ENCODE measurements at regions not wholly inside any gene's neighbourhood (a gene's known extent, or its start where the extent isn't known, plus 50 kb on each side); places are given as distances from the start of the nearest gene placed in this dataset.

GRCh38 chr3:17995769-17996168, 253.3 kb upstream of the TBC1D5 start:
- peak in 1 of 2 experiments; percentile 28; a peak in 1 of 4 replicates for TF ChIP-seq CTCF (conservative IDR thresholded peaks at IDR 0.05; ENCODE audit: low read depth in 2 of 2)
- TF ChIP-seq CREB1 (CRISPR knock-in tag; IDR thresholded peaks at IDR 0.05; ENCODE audit: low read depth) = no peak
- TF ChIP-seq POLR2AphosphoS5 (IDR thresholded peaks at IDR 0.05; ENCODE audit: low read depth) = no peak
- no peak for TF ChIP-seq EZH2phosphoT487 (IDR thresholded peaks at IDR 0.05; ENCODE audit: unreplicated experiment)
- no peak for TF ChIP-seq ETS1 (IDR thresholded peaks at IDR 0.05)
- TF ChIP-seq REST (IDR thresholded peaks at IDR 0.05; ENCODE audit: unreplicated experiment) = no peak
- TF ChIP-seq EZH2 (IDR thresholded peaks at IDR 0.05; ENCODE audit: low read depth, unreplicated experiment) = no peak
- no peak for TF ChIP-seq NANOG (IDR thresholded peaks at IDR 0.05; ENCODE audit: borderline replicate concordance)
